GM12892 (cell line): ENCODE measurements at regions not wholly inside any gene's neighbourhood (a gene's known extent, or its start where the extent isn't known, plus 50 kb on each side); places are given as distances from the start of the nearest gene placed in this dataset.
"Not testable (repeated sequence)": the region's sequence is repeated elsewhere in the genome, so short reads cannot be mapped to it uniquely, and the experiment has no call there.

Source experiments
- DNase-seq: peaks from one replicate; pipeline ENCODE4 v3.0.0; 2011; ENCODE audit not compliant: insufficient read length
- FAIRE-seq: peaks from 2 replicates; lab custom pipeline; 2011; peaks lifted over from hg19 to GRCh38; lab: Jason Lieb, UNC
- POLR2A ChIP-seq: IDR thresholded peaks from 2 replicates; pipeline ENCODE4 v1.6.1; 2011; ENCODE audit warnings: low read depth, low read length, control low read depth
- POLR2AphosphoS5 ChIP-seq: IDR thresholded peaks from 2 replicates; pipeline ENCODE4 v1.6.1; 2011; ENCODE audit warnings: low read depth, low read length, control low read depth
- TAF1 ChIP-seq: IDR thresholded peaks from 2 replicates; pipeline ENCODE4 v1.6.1; 2011; ENCODE audit warnings: low read depth, mild to moderate bottlenecking, control low read depth, low read length, borderline replicate concordance

DNA sequence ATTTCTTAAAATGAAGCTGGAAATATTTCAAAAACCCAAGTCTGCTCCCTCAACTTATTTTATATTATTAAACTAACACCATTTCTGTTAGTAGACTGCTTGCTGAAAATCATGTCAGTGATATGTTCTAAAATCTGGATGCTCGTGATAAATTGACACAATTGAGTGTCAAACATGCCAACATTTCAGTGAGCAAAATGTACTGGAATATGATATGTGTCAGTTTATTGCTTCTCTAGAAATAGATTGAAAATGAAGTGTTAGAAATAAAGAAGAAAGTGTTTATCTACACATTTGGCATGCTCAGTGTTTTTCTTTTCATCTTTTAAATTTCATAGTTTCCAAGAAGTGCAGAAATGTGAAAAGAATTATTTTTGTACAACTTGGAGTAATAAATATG, 624.6 kb downstream of the SI start:
- DNase-seq: no peak
- no peak for TF ChIP-seq TAF1
- TF ChIP-seq POLR2A: no peak
- TF ChIP-seq POLR2AphosphoS5: no peak
- no peak for FAIRE-seq

DNA sequence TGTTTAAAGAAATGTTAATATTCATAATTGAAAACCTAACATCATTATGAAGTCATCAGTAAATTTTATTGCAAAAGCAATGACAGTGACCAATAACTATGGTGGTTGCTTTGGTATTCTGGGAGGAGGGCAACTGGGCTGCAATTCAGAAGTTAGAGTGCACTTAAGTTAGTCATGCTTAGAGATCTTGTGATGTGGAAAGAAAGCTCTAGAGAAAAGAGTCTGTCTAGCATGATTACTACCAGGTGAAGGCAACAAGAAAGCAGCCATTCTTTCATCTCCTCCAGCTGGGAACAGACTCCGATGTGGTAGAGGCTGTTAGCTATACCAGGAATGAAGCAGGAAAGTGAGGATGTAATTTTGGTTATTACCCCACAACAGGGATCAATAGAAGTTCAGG, 625.6 kb downstream of the SI start:
- DNase-seq (no peak), FAIRE-seq (no peak)
- TF ChIP-seq TAF1: no peak
- no peak for TF ChIP-seq POLR2A
- no peak for TF ChIP-seq POLR2AphosphoS5

DNA sequence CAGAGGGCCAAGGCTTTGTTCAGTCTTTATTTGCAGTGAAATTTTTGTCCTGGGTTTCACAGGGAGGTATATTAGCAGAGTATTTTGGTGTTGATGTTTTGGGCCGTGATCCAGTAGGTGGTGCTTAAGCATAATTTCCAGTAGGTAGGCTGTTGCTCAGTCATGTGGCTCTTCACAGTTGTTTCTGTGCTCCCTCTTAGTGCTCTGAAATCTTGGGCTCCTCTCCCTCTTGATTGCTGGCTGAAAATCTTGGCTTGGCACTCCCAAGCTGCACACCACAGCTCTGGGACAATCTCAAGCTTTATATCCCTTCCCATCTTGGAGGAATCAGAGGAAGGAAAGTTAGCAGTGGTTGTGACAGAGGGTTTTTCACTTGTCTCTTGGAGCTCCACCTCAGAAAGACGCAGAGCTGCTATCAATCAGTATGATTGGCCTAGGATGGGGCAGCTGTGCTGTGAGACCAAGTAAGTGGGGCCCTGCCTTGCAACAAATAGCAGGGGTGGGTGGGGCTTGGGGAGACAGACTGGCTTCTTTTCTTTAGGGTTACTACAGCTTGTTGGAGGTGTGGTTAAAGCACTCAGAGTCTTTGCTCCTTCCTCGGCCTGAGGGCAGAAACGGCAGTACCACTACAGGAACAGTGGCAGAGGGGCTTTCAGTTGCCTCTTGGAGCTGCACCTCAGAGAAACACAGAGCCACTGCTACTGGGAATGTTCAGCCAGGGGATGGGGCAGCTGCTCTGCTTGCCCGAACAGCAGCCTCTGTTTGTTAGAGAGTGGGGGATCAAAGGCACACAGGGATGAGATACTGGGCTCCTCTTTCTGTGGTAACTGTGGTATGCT, 627.0 kb downstream of the SI start:
- TF ChIP-seq TAF1: no peak
- no peak for TF ChIP-seq POLR2AphosphoS5
- no peak for TF ChIP-seq POLR2A
- DNase-seq: no peak
- FAIRE-seq: no peak

DNA sequence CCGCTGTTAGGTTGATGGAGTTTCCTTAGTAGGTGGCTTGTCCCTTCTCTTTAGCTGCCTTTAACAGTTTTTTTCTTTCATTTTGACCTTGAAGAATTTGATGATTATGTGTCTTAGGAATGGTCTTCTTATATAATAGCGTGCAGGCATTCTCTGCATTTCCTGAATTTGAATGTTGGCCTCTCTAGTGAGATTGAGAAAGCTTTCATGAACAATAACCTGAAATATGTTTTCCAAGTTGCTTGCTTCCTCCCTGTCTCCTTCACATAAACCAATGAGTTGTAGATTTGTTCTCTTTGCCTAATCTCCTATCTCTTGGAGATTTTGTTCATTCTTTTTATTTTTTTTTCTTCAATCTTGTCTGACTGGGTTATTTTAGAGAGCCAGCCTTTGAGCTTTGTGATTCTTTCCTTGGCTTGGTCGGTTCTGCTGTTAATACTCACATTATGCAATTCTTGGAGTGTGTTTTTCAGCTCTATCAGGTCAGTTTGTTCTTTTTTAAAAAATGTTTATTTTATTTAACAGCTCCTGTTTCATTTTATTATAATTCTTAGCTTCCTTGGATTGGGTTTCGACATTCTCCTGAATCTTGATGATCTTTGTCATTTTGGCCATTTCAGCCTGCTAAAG, 627.9 kb downstream of the SI start:
- FAIRE-seq: no peak
- no peak for DNase-seq
- TF ChIP-seq TAF1 (no peak), POLR2AphosphoS5 (no peak), POLR2A (no peak)

- DNase-seq (no peak), FAIRE-seq (no peak)
- TF ChIP-seq POLR2AphosphoS5: no peak
- no peak for TF ChIP-seq TAF1
- TF ChIP-seq POLR2A: no peak
Observed at GRCh38 chr3:164419220-164419619, 659.1 kb downstream of the SI start.

GRCh38 chr3:164418414-164418813, 659.9 kb downstream of the SI start:
- no peak for DNase-seq
- no peak for FAIRE-seq
- TF ChIP-seq POLR2A: no peak
- TF ChIP-seq POLR2AphosphoS5: no peak
- no peak for TF ChIP-seq TAF1

- DNase-seq (no peak), FAIRE-seq (no peak)
- TF ChIP-seq POLR2A: no peak
- no peak for TF ChIP-seq POLR2AphosphoS5
- no peak for TF ChIP-seq TAF1
Observed at GRCh38 chr3:164417955-164418354, 660.3 kb downstream of the SI start.

- no peak for FAIRE-seq
- no peak for DNase-seq
- TF ChIP-seq TAF1 (no peak), POLR2AphosphoS5 (no peak), POLR2A (no peak)
Observed at GRCh38 chr3:164416491-164417222, 661.6 kb downstream of the SI start.

DNA sequence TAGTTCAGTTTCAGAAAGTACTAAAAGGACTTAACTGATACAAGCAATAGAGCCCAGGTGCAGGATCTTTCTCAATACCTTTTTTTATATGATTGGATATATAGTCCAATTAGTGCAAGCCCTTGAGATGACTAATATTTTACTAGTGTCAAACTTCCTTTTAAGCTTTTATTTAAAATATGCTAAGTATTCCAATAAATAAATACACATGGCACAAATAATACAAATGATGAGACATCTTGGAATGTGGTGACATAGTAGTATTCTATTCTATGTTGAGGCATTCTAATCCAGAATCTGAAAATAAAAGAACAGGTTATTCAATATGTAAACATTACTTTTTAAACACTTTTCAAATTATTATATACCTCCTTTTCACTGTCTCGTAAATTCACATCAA, 670.0 kb downstream of the SI start:
- no peak for TF ChIP-seq POLR2A
- no peak for TF ChIP-seq TAF1
- no peak for TF ChIP-seq POLR2AphosphoS5
- DNase-seq (no peak), FAIRE-seq (no peak)

GRCh38 chr3:164407111-164407510, 671.2 kb downstream of the SI start:
- FAIRE-seq (no peak), DNase-seq (no peak)
- TF ChIP-seq POLR2AphosphoS5 (no peak), POLR2A (no peak), TAF1 (no peak)

GRCh38 chr3:164406281-164406680, 672.0 kb downstream of the SI start:
- TF ChIP-seq TAF1: no peak
- TF ChIP-seq POLR2AphosphoS5: no peak
- no peak for TF ChIP-seq POLR2A
- DNase-seq (no peak), FAIRE-seq (no peak)

GRCh38 chr3:164401923-164402322, 676.4 kb downstream of the SI start:
- no peak for TF ChIP-seq POLR2AphosphoS5
- no peak for TF ChIP-seq POLR2A
- TF ChIP-seq TAF1: no peak
- DNase-seq (no peak), FAIRE-seq (no peak)

- DNase-seq, FAIRE-seq: not testable (repeated sequence)
Observed at GRCh38 chr3:164401440-164401839, 676.9 kb downstream of the SI start.
